Activated naive CD8-positive, alpha-beta T cell treated with anti-CD3 and anti-CD28 coated beads for 36 hours (primary cell): ENCODE measurements at regions not wholly inside any gene's neighbourhood (a gene's known extent, or its start where the extent isn't known, plus 50 kb on each side); places are given as distances from the start of the nearest gene placed in this dataset.

Experiments
- DNase-seq: peaks from one replicate; pipeline ENCODE4 v3.0.0; 2021
- H3K27ac Mint-ChIP-seq: one replicate; pipeline ENCODE4 v1.8.0; 2022; ENCODE audit warnings: mild to moderate bottlenecking, moderate library complexity, mixed read lengths
- H3K27me3 Mint-ChIP-seq: one replicate; pipeline ENCODE4 v1.8.0; 2022; ENCODE audit warnings: mild to moderate bottlenecking, mixed read lengths
- H3K36me3 Mint-ChIP-seq: one replicate; pipeline ENCODE4 v1.8.0; 2021; ENCODE audit warnings: mild to moderate bottlenecking, mixed read lengths
- H3K4me1 Mint-ChIP-seq: one replicate; pipeline ENCODE4 v1.8.0; 2021; ENCODE audit warnings: mixed read lengths
- H3K4me3 Mint-ChIP-seq: one replicate; pipeline ENCODE4 v1.8.0; 2022; ENCODE audit warnings: mild to moderate bottlenecking, moderate library complexity, mixed read lengths
- H3K9me3 Mint-ChIP-seq: one replicate; pipeline ENCODE4 v1.8.0; 2022; ENCODE audit warnings: mixed read lengths

GRCh38 chr5:35339006-35339405 lies 108.7 kb upstream of the PRLR start:
- peaks cover 24% of the 10 kb centered on the region for H3K27me3 Mint-ChIP-seq
- H3K27ac Mint-ChIP-seq: no peak overlapping the region
- no peaks in the 10 kb centered on the region for H3K4me1 Mint-ChIP-seq
- DNase-seq: no peak
- no peak overlapping the region for H3K4me3 Mint-ChIP-seq
- no peaks in the 10 kb centered on the region for H3K36me3 Mint-ChIP-seq
- H3K9me3 Mint-ChIP-seq: peaks cover 3% of the 10 kb centered on the region

DNA sequence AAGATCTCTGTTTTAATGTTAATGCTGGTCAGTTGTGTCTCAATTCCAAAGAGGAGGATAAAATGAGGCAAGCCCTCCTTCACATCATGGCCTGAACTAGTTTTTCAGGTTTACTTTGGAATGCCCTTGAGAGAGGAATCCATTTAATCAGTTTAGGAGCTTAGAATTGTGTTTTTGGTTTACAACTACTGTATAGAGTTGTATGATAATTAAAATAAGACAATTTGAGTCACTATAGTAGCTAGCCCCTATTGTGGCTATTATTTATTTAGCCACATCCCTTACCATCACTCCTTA lies 107.8 kb upstream of the PRLR start:
- H3K27me3 Mint-ChIP-seq: peaks cover 24% of the 10 kb centered on the region
- H3K4me1 Mint-ChIP-seq: no peaks in the 10 kb centered on the region
- DNase-seq: no peak
- H3K36me3 Mint-ChIP-seq: no peaks in the 10 kb centered on the region
- H3K9me3 Mint-ChIP-seq: no peaks in the 10 kb centered on the region
- H3K4me3 Mint-ChIP-seq: no peak overlapping the region
- H3K27ac Mint-ChIP-seq: no peak overlapping the region

- Mint-ChIP-seq H3K36me3 (no peaks in the 10 kb centered on the region), H3K4me1 (no peaks in the 10 kb centered on the region), H3K4me3 (no peak overlapping the region), H3K27me3 (peaks cover 24% of the 10 kb centered on the region), H3K9me3 (no peaks in the 10 kb centered on the region), H3K27ac (no peak overlapping the region)
- no peak for DNase-seq
These were observed 107.3 kb upstream of the PRLR start for GRCh38 chr5:35337340-35338156.

GRCh38 chr5:35336230-35336629 lies 105.9 kb upstream of the PRLR start:
- H3K9me3 Mint-ChIP-seq: no peaks in the 10 kb centered on the region
- H3K4me1 Mint-ChIP-seq: no peaks in the 10 kb centered on the region
- no peak overlapping the region for H3K27ac Mint-ChIP-seq
- H3K4me3 Mint-ChIP-seq: no peak overlapping the region
- DNase-seq: no peak
- H3K36me3 Mint-ChIP-seq: no peaks in the 10 kb centered on the region
- H3K27me3 Mint-ChIP-seq: peaks cover 17% of the 10 kb centered on the region

DNA sequence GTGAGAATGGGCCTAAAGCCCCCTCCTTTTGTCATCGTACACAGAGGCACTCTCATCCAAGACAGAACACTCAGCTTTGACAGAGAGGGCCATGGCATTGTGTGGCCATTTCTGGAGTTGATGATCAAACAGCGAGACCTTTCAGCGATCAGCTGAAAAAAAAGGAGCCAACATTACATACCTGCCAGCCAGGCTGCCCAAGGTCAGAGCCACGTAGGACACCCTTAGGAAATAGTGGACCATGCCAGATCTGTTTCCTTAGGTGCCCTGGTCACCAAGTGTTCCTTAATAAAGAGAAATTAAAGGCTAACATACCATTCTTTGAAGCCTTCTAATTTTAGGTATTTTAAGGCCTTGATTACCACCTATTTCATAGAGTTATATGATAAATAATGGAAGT lies 105.5 kb upstream of the PRLR start:
- no peaks in the 10 kb centered on the region for H3K4me1 Mint-ChIP-seq

GRCh38 chr5:35333366-35333765 lies 103.1 kb upstream of the PRLR start:
- no peaks in the 10 kb centered on the region for H3K4me1 Mint-ChIP-seq
- H3K27ac Mint-ChIP-seq: no peak overlapping the region
- no peak overlapping the region for H3K4me3 Mint-ChIP-seq
- no peak for DNase-seq
- no peaks in the 10 kb centered on the region for H3K36me3 Mint-ChIP-seq
- no peaks in the 10 kb centered on the region for H3K9me3 Mint-ChIP-seq
- peaks cover 9% of the 10 kb centered on the region for H3K27me3 Mint-ChIP-seq

More for the DNA sequence above, 105.5 kb upstream of the PRLR start:
- Mint-ChIP-seq H3K4me3 (no peak overlapping the region), H3K27ac (no peak overlapping the region), H3K9me3 (no peaks in the 10 kb centered on the region), H3K36me3 (no peaks in the 10 kb centered on the region), H3K27me3 (peaks cover 17% of the 10 kb centered on the region)
- DNase-seq: no peak

GRCh38 chr5:35331956-35332950 lies 102.0 kb upstream of the PRLR start:
- peaks cover 14% of the 10 kb centered on the region for H3K27me3 Mint-ChIP-seq
- no peaks in the 10 kb centered on the region for H3K36me3 Mint-ChIP-seq
- H3K9me3 Mint-ChIP-seq: peaks cover 1% of the 10 kb centered on the region
- H3K27ac Mint-ChIP-seq: no peak overlapping the region
- no peak overlapping the region for H3K4me3 Mint-ChIP-seq
- DNase-seq: no peak
- H3K4me1 Mint-ChIP-seq: no peaks in the 10 kb centered on the region

- Mint-ChIP-seq H3K36me3 (no peaks in the 10 kb centered on the region), H3K4me3 (no peak overlapping the region), H3K9me3 (peaks cover 5% of the 10 kb centered on the region), H3K4me1 (no peaks in the 10 kb centered on the region), H3K27ac (no peak overlapping the region), H3K27me3 (peaks cover 36% of the 10 kb centered on the region)
- no peak for DNase-seq
These were observed 95.5 kb upstream of the PRLR start for GRCh38 chr5:35325836-35326235.

- H3K27ac Mint-ChIP-seq: no peak overlapping the region
- no peak for DNase-seq
- H3K4me1 Mint-ChIP-seq: peaks cover 9% of the 10 kb centered on the region
- no peaks in the 10 kb centered on the region for H3K36me3 Mint-ChIP-seq
- peaks cover 5% of the 10 kb centered on the region for H3K9me3 Mint-ChIP-seq
- no peak overlapping the region for H3K4me3 Mint-ChIP-seq
- H3K27me3 Mint-ChIP-seq: peaks cover 36% of the 10 kb centered on the region
These were observed 94.4 kb upstream of the PRLR start for GRCh38 chr5:35324679-35325078.

- Mint-ChIP-seq H3K9me3 (peaks cover 5% of the 10 kb centered on the region), H3K27ac (no peak overlapping the region), H3K27me3 (peaks cover 36% of the 10 kb centered on the region), H3K4me1 (peaks cover 9% of the 10 kb centered on the region), H3K4me3 (no peak overlapping the region), H3K36me3 (no peaks in the 10 kb centered on the region)
- no peak for DNase-seq
These were observed 93.9 kb upstream of the PRLR start for GRCh38 chr5:35324201-35324600.

DNA sequence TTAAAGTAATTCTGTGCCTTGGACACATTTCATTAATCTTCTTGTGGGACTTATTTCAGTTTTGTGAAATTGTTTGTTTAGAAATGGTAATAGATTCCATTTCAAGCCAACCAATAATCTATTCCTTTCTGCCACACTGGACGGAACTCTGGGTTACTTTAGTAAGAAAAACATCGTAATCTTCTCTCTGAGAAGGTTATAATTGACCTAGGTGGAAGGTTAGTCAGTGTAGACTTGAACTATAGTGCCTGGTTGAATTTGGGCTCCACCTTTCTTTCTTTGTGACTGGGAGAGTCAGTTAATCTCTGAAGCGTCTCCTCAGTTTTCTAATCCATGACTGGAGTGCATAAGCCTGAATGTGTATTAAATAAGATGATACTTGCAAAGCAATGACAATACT lies 89.7 kb upstream of the PRLR start:
- Mint-ChIP-seq H3K27me3 (peaks cover 17% of the 10 kb centered on the region), H3K4me3 (no peak overlapping the region), H3K36me3 (no peaks in the 10 kb centered on the region), H3K27ac (peak overlapping the region; percentile 82), H3K4me1 (peaks cover 18% of the 10 kb centered on the region), H3K9me3 (peaks cover 2% of the 10 kb centered on the region)
- DNase-seq: no peak

DNA sequence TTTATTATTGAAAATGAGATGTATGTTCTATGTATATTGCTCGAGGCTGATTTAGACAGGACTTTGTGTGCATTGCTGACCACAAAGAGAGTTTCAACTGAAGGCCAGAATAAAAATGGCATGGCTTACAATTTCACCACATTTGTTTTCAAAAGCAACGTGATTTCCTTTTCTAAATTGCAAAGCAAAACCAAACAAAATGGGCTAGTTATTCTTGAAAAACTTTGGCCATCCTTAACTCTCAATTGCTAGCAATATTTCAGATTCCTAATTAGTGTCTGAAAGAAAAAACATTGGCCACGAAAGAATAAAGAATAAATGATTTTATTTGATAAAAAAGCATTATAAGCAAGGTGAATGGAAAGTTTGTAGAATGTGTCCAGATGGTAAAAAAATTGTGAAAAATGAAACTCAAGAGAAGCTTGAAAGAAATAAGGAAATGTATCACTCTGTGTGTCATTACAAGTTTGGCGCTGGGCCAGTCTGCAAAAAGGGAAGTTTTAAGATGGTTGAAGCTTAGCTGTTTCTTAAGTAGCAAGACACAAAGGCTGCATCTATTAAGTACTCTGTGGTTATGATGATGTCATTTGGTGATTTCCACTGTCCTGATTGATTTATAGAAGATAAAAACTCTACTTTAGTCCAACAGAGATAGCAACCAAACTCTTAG lies 89.2 kb upstream of the PRLR start:
- H3K36me3 Mint-ChIP-seq: no peaks in the 10 kb centered on the region
- peak overlapping the region; percentile 85 for H3K27ac Mint-ChIP-seq
- H3K27me3 Mint-ChIP-seq: peaks cover 19% of the 10 kb centered on the region
- H3K4me3 Mint-ChIP-seq: peak overlapping the region; percentile 7
- peaks cover 18% of the 10 kb centered on the region for H3K4me1 Mint-ChIP-seq
- H3K9me3 Mint-ChIP-seq: peaks cover 2% of the 10 kb centered on the region
- DNase-seq: peak; percentile 83

DNA sequence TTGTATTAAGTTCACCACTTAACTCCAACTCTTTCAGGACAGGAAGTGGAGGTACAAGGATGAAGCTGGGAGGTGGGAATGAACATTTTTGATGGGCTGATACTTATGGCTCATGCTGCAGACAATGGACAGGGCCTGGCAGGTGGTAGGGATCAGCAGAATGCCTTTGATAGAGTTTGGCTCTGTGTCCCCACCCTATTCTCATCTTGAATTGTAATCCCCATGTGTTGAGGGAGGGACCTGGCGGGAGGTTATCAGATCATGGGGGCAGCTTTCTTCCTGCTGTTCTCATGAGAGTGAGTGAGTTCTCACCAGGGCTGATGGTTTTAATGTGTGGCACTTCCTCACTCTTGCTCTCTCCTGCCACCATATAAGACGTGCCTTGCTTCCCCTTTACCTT lies 87.3 kb upstream of the PRLR start:
- H3K27ac Mint-ChIP-seq: no peak overlapping the region
- DNase-seq: no peak
- H3K4me1 Mint-ChIP-seq: peaks cover 18% of the 10 kb centered on the region
- peaks cover 16% of the 10 kb centered on the region for H3K27me3 Mint-ChIP-seq
- no peaks in the 10 kb centered on the region for H3K36me3 Mint-ChIP-seq
- H3K4me3 Mint-ChIP-seq: no peak overlapping the region
- H3K9me3 Mint-ChIP-seq: peaks cover 2% of the 10 kb centered on the region

GRCh38 chr5:35316611-35317274 lies 86.5 kb upstream of the PRLR start:
- no peak overlapping the region for H3K27ac Mint-ChIP-seq
- DNase-seq: peak; percentile 33
- H3K9me3 Mint-ChIP-seq: peaks cover 2% of the 10 kb centered on the region
- peaks cover 18% of the 10 kb centered on the region for H3K4me1 Mint-ChIP-seq
- H3K4me3 Mint-ChIP-seq: no peak overlapping the region
- no peaks in the 10 kb centered on the region for H3K36me3 Mint-ChIP-seq
- peaks cover 16% of the 10 kb centered on the region for H3K27me3 Mint-ChIP-seq

DNA sequence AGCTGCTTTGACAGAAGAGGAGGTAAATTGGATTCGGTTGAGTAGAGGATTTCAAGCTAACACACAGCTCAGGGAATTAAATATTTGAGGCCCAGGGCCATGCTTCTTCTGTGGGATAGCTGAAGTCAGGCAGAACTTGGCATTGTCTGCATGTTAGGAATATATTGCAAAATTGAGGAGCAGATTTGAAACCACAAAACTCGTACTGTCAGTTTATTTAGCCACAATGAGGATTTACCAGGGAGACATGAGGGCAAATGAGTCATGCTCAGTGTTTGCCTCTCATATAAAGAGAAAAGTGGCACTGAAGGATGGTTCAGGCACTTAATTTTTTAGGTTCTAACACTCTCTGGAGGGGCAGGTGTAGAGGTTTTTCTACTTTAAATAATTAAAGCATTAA lies 83.0 kb upstream of the PRLR start:
- H3K36me3 Mint-ChIP-seq: no peaks in the 10 kb centered on the region
- H3K27me3 Mint-ChIP-seq: peaks cover 33% of the 10 kb centered on the region
- H3K27ac Mint-ChIP-seq: no peak overlapping the region
- DNase-seq: no peak
- H3K4me3 Mint-ChIP-seq: no peak overlapping the region
- peaks cover 8% of the 10 kb centered on the region for H3K4me1 Mint-ChIP-seq
- peaks cover 2% of the 10 kb centered on the region for H3K9me3 Mint-ChIP-seq
